ENCODE measurements at regions not wholly inside any gene's neighbourhood (a gene's known extent, or its start where the extent isn't known, plus 50 kb on each side); places are given as distances from the start of the nearest gene placed in this dataset.

GRCh38 chr11:57920971-57921370 lies 102.7 kb upstream of the OR9Q1 start:
- TF ChIP-seq, protein P1, sequence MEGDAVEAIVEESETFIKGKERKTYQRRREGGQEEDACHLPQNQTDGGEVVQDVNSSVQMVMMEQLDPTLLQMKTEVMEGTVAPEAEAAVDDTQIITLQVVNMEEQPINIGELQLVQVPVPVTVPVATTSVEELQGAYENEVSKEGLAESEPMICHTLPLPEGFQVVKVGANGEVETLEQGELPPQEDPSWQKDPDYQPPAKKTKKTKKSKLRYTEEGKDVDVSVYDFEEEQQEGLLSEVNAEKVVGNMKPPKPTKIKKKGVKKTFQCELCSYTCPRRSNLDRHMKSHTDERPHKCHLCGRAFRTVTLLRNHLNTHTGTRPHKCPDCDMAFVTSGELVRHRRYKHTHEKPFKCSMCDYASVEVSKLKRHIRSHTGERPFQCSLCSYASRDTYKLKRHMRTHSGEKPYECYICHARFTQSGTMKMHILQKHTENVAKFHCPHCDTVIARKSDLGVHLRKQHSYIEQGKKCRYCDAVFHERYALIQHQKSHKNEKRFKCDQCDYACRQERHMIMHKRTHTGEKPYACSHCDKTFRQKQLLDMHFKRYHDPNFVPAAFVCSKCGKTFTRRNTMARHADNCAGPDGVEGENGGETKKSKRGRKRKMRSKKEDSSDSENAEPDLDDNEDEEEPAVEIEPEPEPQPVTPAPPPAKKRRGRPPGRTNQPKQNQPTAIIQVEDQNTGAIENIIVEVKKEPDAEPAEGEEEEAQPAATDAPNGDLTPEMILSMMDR (IDR thresholded peaks at IDR 0.05; ENCODE audit: insufficient read depth, low read depth, low read length) = no peak
- TF ChIP-seq EZH2 (IDR thresholded peaks at IDR 0.05; ENCODE audit: insufficient read depth, low read length) = no peak
